GM21515 (cell line): ENCODE measurements at regions not wholly inside any gene's neighbourhood (a gene's known extent, or its start where the extent isn't known, plus 50 kb on each side); places are given as distances from the start of the nearest gene placed in this dataset.
"Not testable (repeated sequence)": the region's sequence is repeated elsewhere in the genome, so short reads cannot be mapped to it uniquely, and the experiment has no call there.

Experiments
- ATAC-seq: cut with Tn5 transposase; IDR thresholded peaks from one replicate; pipeline ENCODE4 v1.9.1; 2021; ENCODE audit not compliant: unreplicated experiment

- ATAC-seq, result no peak
Measured at GRCh38 chr12:127595506-127595905, 671.5 kb upstream of the TMEM132C start.

GRCh38 chr12:127596891-127597290 lies 670.1 kb upstream of the TMEM132C start:
- ATAC-seq, result no peak

- ATAC-seq, result no peak
Measured at GRCh38 chr12:127599436-127599835, 667.5 kb upstream of the TMEM132C start.

DNA sequence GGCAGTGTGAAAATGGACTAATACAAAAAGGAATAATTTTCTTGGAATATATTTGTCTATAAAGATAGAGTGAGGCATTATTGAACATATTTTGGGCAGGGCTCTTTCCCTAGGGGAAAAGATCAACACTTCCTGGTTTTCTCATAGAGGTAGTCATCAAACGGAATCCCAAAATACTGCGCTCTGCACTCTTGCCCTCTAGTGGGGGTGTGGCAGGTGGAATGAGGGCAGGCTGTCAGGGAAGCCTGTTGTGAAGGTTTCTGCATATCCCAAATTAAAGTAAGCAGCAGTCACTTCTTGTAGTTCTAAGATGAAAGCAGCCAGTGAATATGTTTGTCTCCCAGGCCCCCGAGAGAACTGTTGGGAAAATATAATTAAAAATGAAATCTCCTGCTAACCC lies 666.8 kb upstream of the TMEM132C start:
- no peak for ATAC-seq

GRCh38 chr12:127606476-127607015 lies 660.4 kb upstream of the TMEM132C start:
- ATAC-seq, result no peak

GRCh38 chr12:127607146-127607725 lies 659.7 kb upstream of the TMEM132C start:
- ATAC-seq, result no peak

GRCh38 chr12:127608359-127608758 lies 658.6 kb upstream of the TMEM132C start:
- ATAC-seq, result not testable (repeated sequence)

DNA sequence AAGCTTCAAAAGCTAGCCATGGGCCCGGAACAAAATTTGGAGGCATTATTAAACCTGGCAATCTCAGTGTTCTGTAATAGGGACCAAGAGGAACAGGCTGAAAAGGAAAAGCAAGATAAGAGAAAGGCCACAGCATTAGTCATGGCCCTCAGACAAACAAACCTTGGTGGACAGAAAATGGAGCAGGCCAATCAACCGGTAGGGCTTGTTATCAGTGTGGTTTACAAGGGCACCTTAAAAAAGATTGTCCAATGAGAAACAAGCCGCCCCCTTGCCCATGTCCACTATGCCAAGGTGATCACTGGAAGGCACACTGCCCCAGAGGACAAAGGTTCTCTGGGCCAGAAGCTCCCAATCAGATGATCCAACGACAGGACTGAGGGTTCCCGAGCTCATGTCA lies 653.9 kb upstream of the TMEM132C start:
- no peak for ATAC-seq

- no peak for ATAC-seq
Measured at GRCh38 chr12:127619869-127620734, 646.9 kb upstream of the TMEM132C start.

- no peak for ATAC-seq
Measured at GRCh38 chr12:127620735-127621355, 646.1 kb upstream of the TMEM132C start.

- ATAC-seq, result no peak
Measured at GRCh38 chr12:127621366-127621765, 645.6 kb upstream of the TMEM132C start.

GRCh38 chr12:127623362-127623761 lies 643.6 kb upstream of the TMEM132C start:
- no peak for ATAC-seq

DNA sequence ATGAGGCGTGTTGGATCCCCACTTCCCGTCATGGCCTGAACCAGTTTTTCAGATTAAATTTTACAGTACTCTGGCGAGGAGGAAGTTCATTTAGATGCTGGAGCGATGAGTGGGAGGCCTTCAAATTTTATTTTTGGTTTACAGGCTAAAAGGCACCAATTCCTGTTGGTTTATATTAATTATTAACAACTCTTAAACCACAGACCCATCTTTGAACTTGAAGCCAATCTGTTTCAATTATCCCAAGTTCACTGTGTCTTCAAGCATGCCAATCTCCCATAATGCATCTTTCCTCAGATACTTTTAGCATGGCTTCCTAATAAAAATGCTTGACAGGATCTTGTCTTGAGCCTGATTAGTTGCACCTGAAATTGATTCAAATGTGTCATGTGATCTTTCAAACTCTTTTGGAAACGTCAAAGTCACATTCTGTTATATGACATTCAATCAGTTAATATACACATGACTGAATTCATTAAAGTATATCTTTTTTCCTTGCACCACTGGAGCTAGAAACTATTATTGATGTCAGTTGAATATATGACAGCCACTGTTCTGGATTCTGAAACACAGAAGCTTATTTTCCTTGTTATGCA lies 641.7 kb upstream of the TMEM132C start:
- ATAC-seq, result no peak

- no peak for ATAC-seq
Measured at GRCh38 chr12:127628645-127629044, 638.3 kb upstream of the TMEM132C start.

- ATAC-seq, result no peak
Measured at GRCh38 chr12:127629066-127629820, 637.7 kb upstream of the TMEM132C start.

- no peak for ATAC-seq
Measured at GRCh38 chr12:127632461-127632860, 634.5 kb upstream of the TMEM132C start.

DNA sequence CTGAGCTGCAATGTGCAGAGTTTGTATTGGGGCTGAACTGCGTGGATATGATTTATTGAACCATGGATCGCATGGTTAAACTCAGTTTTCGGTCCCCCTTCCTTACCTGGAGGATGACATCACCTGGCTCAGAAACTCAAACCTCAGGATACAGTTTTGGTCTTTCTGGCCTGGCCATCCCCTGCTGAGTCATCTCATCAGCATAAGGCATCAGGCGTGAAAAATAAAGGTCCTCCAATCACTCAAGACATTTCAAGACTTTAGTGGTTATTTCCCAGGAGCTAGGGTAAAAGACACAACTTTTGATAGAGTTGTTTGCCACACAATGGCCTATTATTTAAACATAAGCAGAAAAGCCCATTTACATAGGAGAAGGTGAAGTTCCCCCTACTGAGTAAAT lies 631.1 kb upstream of the TMEM132C start:
- no peak for ATAC-seq

DNA sequence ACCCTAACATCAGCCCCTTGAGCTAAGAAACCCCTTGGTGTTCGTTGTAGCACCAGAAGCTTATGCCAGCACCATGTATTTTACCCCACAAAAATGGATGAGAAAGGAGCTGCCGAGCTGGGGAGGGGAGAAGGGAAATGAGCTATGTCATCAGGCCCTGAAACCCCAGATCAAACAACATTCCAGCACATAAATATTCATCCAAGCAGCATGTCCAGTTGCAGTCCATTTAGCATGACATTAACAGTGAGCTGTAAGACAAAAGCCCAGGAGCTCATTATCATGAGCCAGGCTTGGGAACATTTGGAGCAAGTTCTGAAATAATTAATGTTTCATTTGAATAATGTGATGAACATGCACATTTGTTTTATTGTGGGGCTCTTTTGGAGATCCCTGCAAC lies 630.1 kb upstream of the TMEM132C start:
- no peak for ATAC-seq

DNA sequence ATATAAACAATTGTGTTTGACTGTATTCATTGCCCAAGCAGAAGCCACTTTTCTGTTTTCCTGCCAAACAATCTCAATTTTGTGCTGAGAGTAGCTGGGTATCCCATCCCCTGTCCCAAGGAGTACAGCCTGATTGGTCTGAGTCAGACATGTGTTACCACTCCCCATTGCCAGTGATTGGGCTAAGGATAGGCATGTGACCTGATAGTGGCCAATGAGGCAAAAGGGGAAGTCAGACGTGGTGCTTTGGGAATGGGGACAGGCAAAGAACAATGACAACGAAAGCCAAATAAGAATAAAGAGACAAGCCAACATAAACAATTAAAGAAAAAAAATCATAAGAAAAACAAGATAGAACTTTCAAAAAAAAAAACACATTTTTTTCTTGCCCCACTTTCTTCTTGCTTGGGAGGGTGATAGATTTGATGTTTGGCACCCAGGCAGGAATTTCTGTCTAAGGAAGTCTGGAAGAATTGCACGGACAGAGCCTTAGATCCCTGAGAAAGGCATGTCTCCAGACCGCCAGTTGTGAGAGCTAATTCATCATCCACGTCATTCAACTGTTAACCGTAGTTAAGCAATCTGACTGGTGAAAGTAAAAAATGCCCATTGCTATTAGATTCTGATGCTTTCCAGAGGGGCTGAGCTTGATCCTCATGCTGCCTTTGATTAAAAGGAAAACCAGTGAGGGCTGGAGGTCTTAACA lies 626.6 kb upstream of the TMEM132C start:
- ATAC-seq, result no peak

DNA sequence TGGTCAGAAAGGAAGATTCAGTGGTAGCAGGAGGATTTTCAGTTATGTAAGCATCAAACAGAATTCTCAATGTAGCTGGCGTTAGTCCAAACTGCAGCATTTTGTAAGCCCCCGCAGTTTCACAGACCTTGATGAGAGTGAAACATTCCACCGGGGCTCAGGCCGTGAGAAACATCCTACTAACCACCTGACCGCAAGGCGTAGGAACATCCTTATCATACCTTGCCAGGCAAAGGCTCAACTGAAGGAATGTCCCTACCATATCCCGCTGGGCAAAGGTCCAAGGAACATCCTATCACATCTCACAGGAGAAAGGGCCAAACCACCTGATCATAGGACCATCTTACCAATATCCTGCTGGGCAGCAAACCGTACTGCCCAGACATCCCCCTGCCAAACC lies 624.8 kb upstream of the TMEM132C start:
- no peak for ATAC-seq
